SK-N-SH (cell line): ENCODE measurements at regions not wholly inside any gene's neighbourhood (a gene's known extent, or its start where the extent isn't known, plus 50 kb on each side); places are given as distances from the start of the nearest gene placed in this dataset.
"Not testable (repeated sequence)": the region's sequence is repeated elsewhere in the genome, so short reads cannot be mapped to it uniquely, and the experiment has no call there.

ENCODE experiments used
- CTCF ChIA-PET: fragments of 300-600, 350-600 bp; formaldehyde crosslinking; extraction: SDS; loops from one replicate; lab custom pipeline; 2021; lab: Yijun Ruan, JAX
- POLR2A ChIA-PET: fragments of 350-600 bp; sonication (Branson Sonifier 250); formaldehyde crosslinking; extraction: SDS; loops from one replicate; lab custom pipeline; 2020; ENCODE audit warnings: antibody characterized with exemption, inconsistent platforms; lab: Yijun Ruan, JAX
- DNase-seq: peaks from one replicate; pipeline ENCODE4 v3.0.0; 2012
- H2AFZ ChIP-seq: fragments of 200-600 bp; sonication (generic); 2 replicates; pipeline ENCODE4 v1.8.1; 2016; ENCODE audit warnings: antibody characterized with exemption, mild to moderate bottlenecking, low read depth
- H3F3A ChIP-seq: fragments of 200-600 bp; sonication (generic); replicated peaks from 2 replicates; pipeline ENCODE3; 2016; ENCODE audit warnings: antibody characterized with exemption, mild to moderate bottlenecking; ENCODE audit not compliant: insufficient read depth
- H3K27ac ChIP-seq, 2 experiments: fragments of 200-500 bp in 1 of 2; fragments of 200-600 bp in 1 of 2; sonication (Bioruptor generic) in 1 of 2; sonication (generic), shearing (Covaris generic) in 1 of 2; 2 replicates each; pipeline versions ENCODE4 v1.5.1 to v1.6.1; 2014 to 2016; ENCODE audit warnings: low read depth in 2 of 2, inconsistent platforms in 1 of 2, low read length in 1 of 2, mild to moderate bottlenecking in 1 of 2, mixed read lengths in 1 of 2
- H3K27me3 ChIP-seq: fragments of 200-600 bp; sonication (generic), shearing (Covaris generic); 2 replicates; pipeline ENCODE4 v1.6.1; 2016; ENCODE audit warnings: mixed run types; ENCODE audit not compliant: insufficient read depth
- H3K36me3 ChIP-seq, 2 experiments: fragments of 200-500 bp in 1 of 2; fragments of 200-600 bp in 1 of 2; sonication (Bioruptor generic) in 1 of 2; sonication (generic) in 1 of 2; replicated peaks in 1 of 2; 2 replicates each; pipeline versions ENCODE3 to v1.5.1; 2014 to 2016; ENCODE audit warnings: low read length in 1 of 2, mild to moderate bottlenecking in 1 of 2; ENCODE audit not compliant: insufficient read depth in 2 of 2, control insufficient read depth in 1 of 2
- H3K4me1 ChIP-seq, 2 experiments: fragments of 200-500 bp in 1 of 2; fragments of 200-600 bp in 1 of 2; sonication (Bioruptor generic) in 1 of 2; sonication (generic), shearing (Covaris generic) in 1 of 2; 2 replicates each; pipeline versions ENCODE4 v1.5.1 to v1.6.1; 2014 to 2016; ENCODE audit warnings: low read depth in 1 of 2, low read length in 1 of 2, mixed run types in 1 of 2; ENCODE audit not compliant: insufficient read depth in 2 of 2, control insufficient read depth in 1 of 2
- H3K4me2 ChIP-seq: fragments of 200-600 bp; sonication (generic), shearing (Covaris generic); 2 replicates; pipeline ENCODE4 v1.6.1; 2017; ENCODE audit warnings: mixed run types
- H3K4me3 ChIP-seq, 2 experiments: fragments of 200-500 bp in 1 of 2; fragments of 200-600 bp in 1 of 2; sonication (Bioruptor generic) in 1 of 2; sonication (generic), shearing (Covaris generic) in 1 of 2; 2 replicates each; pipeline versions ENCODE4 v1.5.1 to v1.8.1; 2014 to 2016; ENCODE audit warnings: low read depth in 2 of 2, inconsistent platforms in 1 of 2, low read length in 1 of 2, mild to moderate bottlenecking in 1 of 2, mixed read lengths in 1 of 2, moderate library complexity in 1 of 2
- H3K79me2 ChIP-seq: fragments of 200-600 bp; sonication (generic); 2 replicates; pipeline ENCODE4 v1.8.1; 2017; ENCODE audit warnings: mild to moderate bottlenecking; ENCODE audit not compliant: insufficient read depth
- H3K9ac ChIP-seq: fragments of 200-600 bp; sonication (generic); 2 replicates; pipeline ENCODE4 v1.6.1; 2017; ENCODE audit warnings: mixed run types
- H3K9me2 ChIP-seq: fragments of 200-600 bp; sonication (generic); 2 replicates; pipeline ENCODE4 v1.6.1; 2017; ENCODE audit warnings: mixed run types
- H3K9me3 ChIP-seq: fragments of 200-600 bp; sonication (generic); 2 replicates; pipeline ENCODE4 v1.6.1; 2017; ENCODE audit warnings: mixed run types, mild to moderate bottlenecking, moderate library complexity
- H4K20me1 ChIP-seq: fragments of 200-600 bp; sonication (generic); 2 replicates; pipeline ENCODE4 v1.6.1; 2017; ENCODE audit warnings: mild to moderate bottlenecking, mixed run types; ENCODE audit not compliant: insufficient read depth
- EZH2phosphoT487 ChIP-seq: fragments of 200-600 bp; sonication (generic); IDR thresholded peaks from 2 replicates; pipeline ENCODE4 v1.6.1; 2017; ENCODE audit warnings: low read depth, mixed run types, mild to moderate bottlenecking, antibody characterized with exemption, moderate library complexity, borderline replicate concordance
- FOSL2 ChIP-seq: IDR thresholded peaks from 2 replicates; pipeline ENCODE4 v1.4.0; 2012; ENCODE audit warnings: low read depth, mild to moderate bottlenecking, moderate library complexity, borderline replicate concordance
- FOXJ3 ChIP-seq: sonication (generic); formaldehyde crosslinking; IDR thresholded peaks from 2 replicates; pipeline ENCODE4 v1.5.1; 2020; ENCODE audit warnings: mild to moderate bottlenecking, missing genetic modification reagents
- FOXM1 ChIP-seq: IDR thresholded peaks from 2 replicates; pipeline ENCODE4 v1.4.0; 2012; ENCODE audit warnings: low read depth, mild to moderate bottlenecking
- MAX ChIP-seq: IDR thresholded peaks from 2 replicates; pipeline ENCODE4 v1.4.0; 2012; ENCODE audit warnings: low read depth
- NFIC ChIP-seq: IDR thresholded peaks from 2 replicates; pipeline ENCODE4 v1.4.0; 2012; ENCODE audit warnings: borderline replicate concordance
- POLR2AphosphoS5 ChIP-seq: IDR thresholded peaks from 2 replicates; pipeline ENCODE4 v1.6.1; 2012; ENCODE audit warnings: low read depth, low read length
- RAD21 ChIP-seq: IDR thresholded peaks from 2 replicates; pipeline ENCODE4 v1.6.1; 2012; ENCODE audit warnings: mild to moderate bottlenecking, low read length
- RFX5 ChIP-seq: IDR thresholded peaks from 2 replicates; pipeline ENCODE4 v1.6.1; 2012; ENCODE audit warnings: mild to moderate bottlenecking, improper control_type of control experiment, low read length
- SMC3 ChIP-seq: IDR thresholded peaks from 2 replicates; pipeline ENCODE4 v1.6.1; 2012; ENCODE audit warnings: low read depth, low read length, improper control_type of control experiment
- TAF1 ChIP-seq: IDR thresholded peaks from 2 replicates; pipeline ENCODE4 v1.6.1; 2012; ENCODE audit warnings: low read depth, mild to moderate bottlenecking, low read length, moderate library complexity, borderline replicate concordance
- TCF12 ChIP-seq: IDR thresholded peaks from 2 replicates; pipeline ENCODE4 v1.4.0; 2012
- TEAD4 ChIP-seq: IDR thresholded peaks from 2 replicates; pipeline ENCODE4 v1.4.0; 2012; ENCODE audit warnings: mild to moderate bottlenecking, borderline replicate concordance; ENCODE audit not compliant: insufficient read depth
- ZBTB33 ChIP-seq: IDR thresholded peaks from 2 replicates; pipeline ENCODE4 v1.4.0; 2012; ENCODE audit warnings: low read depth, borderline replicate concordance
- WGBS: methylation state at CpG from one replicate; pipeline ENCODE4 v1.1.6; 2017; ENCODE audit warnings: low lambda C conversion rate; 5-methylcytosine and 5-hydroxymethylcytosine counted together
- TF ChIP-seq, protein P1 (sequence below): IDR thresholded peaks from 2 replicates; pipeline ENCODE4; 2012

- Histone ChIP-seq H4K20me1 (no peaks in the 10 kb centered on the region), H3K27me3 (no peaks in the 10 kb centered on the region), H3K9ac (no peak overlapping the region), H3F3A (no peaks in the 10 kb centered on the region), H3K9me3 (no peaks in the 10 kb centered on the region), H3K4me1 (no peaks in the 10 kb centered on the region), H3K79me2 (no peaks in the 10 kb centered on the region), H3K27ac (no peak overlapping the region), H3K4me3 (no peak overlapping the region), H2AFZ (no peak overlapping the region), H3K36me3 (no peaks in the 10 kb centered on the region), H3K4me2 (no peak overlapping the region), H3K9me2 (no peaks in the 10 kb centered on the region)
- TF ChIP-seq FOXM1 (no peak), FOXJ3 (CRISPR knock-in tag) (no peak), TAF1 (no peak), ZBTB33 (no peak), POLR2AphosphoS5 (no peak), MAX (no peak), RAD21 (no peak), SMC3 (no peak), FOSL2 (no peak), TEAD4 (no peak), EZH2phosphoT487 (no peak), NFIC (no peak)
- TF ChIP-seq, protein P1, sequence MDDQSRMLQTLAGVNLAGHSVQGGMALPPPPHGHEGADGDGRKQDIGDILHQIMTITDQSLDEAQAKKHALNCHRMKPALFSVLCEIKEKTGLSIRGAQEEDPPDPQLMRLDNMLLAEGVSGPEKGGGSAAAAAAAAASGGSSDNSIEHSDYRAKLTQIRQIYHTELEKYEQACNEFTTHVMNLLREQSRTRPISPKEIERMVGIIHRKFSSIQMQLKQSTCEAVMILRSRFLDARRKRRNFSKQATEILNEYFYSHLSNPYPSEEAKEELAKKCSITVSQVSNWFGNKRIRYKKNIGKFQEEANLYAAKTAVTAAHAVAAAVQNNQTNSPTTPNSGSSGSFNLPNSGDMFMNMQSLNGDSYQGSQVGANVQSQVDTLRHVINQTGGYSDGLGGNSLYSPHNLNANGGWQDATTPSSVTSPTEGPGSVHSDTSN = no peak
- POLR2A ChIA-PET = no interaction called here
- CTCF ChIA-PET = no interaction called here
- DNase-seq = no peak
- WGBS = 31% methylated on average over 3 of the region's 3 CpGs
Observed at GRCh38 chr6:164345327-164345726, 930.8 kb downstream of the QKI start.

GRCh38 chr6:164344801-164345291, 930.3 kb downstream of the QKI start:
- POLR2A ChIA-PET = no interaction called here

GRCh38 chr6:164339442-164339841, 924.9 kb downstream of the QKI start:
- CTCF ChIA-PET, H3K4me2 ChIP-seq, POLR2A ChIA-PET, H3K79me2 ChIP-seq, H3K4me3 ChIP-seq, H3K9me3 ChIP-seq, DNase-seq, H4K20me1 ChIP-seq, H3K9me2 ChIP-seq, H3K27me3 ChIP-seq, H3K9ac ChIP-seq, H3K4me1 ChIP-seq, H3K36me3 ChIP-seq, H2AFZ ChIP-seq, H3K27ac ChIP-seq, H3F3A ChIP-seq: not testable (repeated sequence)
- 33% methylated on average over 4 of the region's 4 CpGs for WGBS

More at GRCh38 chr6:164344801-164345291, 930.3 kb downstream of the QKI start:
- H3K4me2 ChIP-seq = no peak overlapping the region
- H3K27me3 ChIP-seq = no peaks in the 10 kb centered on the region
- H3K4me3 ChIP-seq = no peak overlapping the region
- H4K20me1 ChIP-seq = no peaks in the 10 kb centered on the region
- no peaks in the 10 kb centered on the region for H3K4me1 ChIP-seq
- H3F3A ChIP-seq = no peaks in the 10 kb centered on the region
- H3K79me2 ChIP-seq = no peaks in the 10 kb centered on the region
- TF ChIP-seq SMC3 = no peak
- TF ChIP-seq FOXM1 = no peak
- no peak for TF ChIP-seq TCF12
- no peak for TF ChIP-seq RFX5
- H3K27ac ChIP-seq = no peak overlapping the region
- no peaks in the 10 kb centered on the region for H3K36me3 ChIP-seq
- 31% methylated on average over 7 of the region's 7 CpGs for WGBS
- no peak overlapping the region for H2AFZ ChIP-seq
- H3K9me3 ChIP-seq = no peaks in the 10 kb centered on the region
- DNase-seq = no peak
- CTCF ChIA-PET = no interaction called here
- H3K9me2 ChIP-seq = no peaks in the 10 kb centered on the region
- H3K9ac ChIP-seq = no peak overlapping the region
